NCI-H226 (cell line): ENCODE measurements at regions not wholly inside any gene's neighbourhood (a gene's known extent, or its start where the extent isn't known, plus 50 kb on each side); places are given as distances from the start of the nearest gene placed in this dataset.
"Not testable (repeated sequence)": the region's sequence is repeated elsewhere in the genome, so short reads cannot be mapped to it uniquely, and the experiment has no call there.

Experiments used
- DNase-seq: peaks from one replicate; pipeline ENCODE4 v3.0.0-alpha.2; 2015

DNA sequence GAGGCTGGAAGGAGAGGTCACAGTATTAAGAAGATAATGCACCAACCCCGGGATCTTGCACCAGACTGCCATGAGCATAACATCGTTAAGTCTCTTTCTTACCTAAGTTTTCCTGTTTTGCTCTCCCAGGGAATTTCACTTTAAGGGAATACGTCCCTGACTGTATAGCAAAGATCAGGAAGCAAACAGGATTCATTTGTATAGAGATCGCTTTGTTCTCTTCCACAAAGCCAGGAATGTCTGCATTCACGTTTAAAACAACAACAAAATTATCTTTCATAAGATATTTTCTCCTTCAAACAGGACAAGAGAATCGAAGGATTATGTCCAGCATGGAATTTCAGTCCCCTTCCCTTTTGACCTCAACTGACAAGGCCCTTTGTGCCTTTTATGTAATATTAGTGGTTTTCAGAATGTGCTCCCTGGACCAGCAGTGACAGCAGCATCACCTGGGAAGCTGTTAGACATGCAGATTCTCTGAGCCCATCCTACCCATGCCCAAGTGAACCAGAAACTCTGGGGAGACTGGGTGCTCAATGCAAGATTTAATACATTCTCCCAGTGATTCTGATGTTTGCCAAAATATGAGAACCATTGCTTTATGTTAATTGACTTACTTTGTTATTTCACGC, 286.3 kb downstream of the FGFR2 start:
- DNase-seq: no peak

DNA sequence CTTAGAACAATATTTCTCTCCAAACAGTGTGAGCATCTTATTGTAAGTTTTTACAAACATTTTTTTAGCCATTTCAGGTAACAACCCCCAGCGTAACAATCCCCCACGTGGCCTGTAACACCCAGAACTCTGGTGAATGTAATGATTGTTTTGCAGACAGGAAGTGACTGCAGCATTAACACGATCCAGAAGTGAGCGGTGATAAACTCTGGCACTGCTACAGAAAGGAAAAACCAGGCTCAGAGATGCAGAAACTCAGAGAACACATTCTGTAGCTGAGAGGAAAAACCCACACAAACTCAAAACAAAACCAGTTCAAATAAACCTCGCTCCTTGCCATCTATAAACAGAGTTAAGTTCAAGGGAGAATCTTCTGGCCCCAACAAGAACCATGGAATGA, 285.7 kb downstream of the FGFR2 start:
- no peak for DNase-seq

DNA sequence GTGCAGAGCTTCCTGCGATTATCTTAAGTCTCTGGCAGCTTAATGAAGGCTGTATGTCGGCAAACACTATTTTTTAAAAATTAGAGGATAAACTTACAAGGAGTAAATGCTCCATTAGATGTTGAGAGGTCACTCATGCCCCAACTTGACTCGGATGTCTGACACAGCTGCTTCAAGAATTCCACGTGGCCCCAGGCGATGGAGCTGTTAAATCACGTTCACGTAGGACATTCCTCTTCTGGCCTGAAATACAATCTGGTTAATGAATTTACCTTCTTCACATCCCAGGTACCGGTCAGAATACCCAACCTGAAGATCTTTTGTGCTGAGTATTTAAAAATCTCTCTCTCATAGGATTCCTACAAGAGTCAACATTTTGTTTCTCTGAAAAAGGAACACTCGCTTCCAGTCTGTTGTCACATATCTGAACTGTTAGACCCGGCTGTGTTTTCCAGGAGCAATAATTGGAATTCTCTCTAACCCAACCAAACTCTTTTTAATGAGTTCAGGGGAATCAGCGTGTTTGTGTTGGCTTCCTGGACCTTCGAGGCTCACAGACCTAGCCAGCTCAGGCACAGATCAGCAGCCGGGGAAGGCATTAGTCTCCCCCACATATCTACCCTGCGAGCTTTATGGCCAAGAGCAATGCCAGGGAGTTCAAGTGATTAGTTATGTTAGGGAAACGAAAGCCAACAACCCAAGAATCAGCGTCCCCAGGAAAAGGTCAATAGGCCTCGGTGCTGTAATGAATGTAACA, 284.9 kb downstream of the FGFR2 start:
- DNase-seq: no peak

DNA sequence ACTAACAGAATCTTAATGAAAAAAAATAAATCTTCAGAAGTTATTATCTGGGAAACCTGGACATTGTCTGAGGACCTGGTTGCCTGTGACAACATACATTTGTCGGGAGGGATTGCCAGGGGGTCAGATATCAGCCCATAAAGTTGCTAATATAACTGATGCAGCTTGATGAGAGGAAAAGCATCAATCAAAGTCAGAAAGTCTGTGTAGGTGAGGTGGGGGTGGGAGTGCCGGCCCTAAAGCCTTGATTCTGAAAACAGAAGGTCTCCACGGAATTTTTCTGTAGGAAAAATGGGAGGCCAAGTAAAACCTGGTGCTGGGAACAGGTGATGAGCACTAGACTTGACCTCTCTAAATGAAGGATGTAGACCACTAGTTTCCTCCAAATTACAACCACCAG, 281.8 kb downstream of the FGFR2 start:
- DNase-seq: no peak

DNA sequence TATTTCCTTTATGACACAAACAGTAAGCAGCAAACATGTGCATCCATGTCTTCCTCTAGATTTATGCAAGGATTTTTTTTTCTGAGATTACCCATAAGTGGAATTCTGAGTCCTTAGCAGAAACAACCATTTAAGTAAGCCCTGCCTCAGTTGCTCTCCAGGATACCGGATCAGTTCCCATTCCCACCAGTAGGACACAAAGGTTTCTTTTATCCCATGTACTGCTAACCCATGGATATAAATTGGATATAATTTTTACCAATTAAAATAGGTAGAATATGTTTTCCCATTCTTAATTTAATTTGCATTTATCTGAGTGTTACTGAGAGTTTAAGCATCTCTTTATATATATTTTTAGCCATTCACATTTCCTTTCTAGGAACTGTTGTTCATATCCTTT, 280.9 kb downstream of the FGFR2 start:
- no peak for DNase-seq

DNA sequence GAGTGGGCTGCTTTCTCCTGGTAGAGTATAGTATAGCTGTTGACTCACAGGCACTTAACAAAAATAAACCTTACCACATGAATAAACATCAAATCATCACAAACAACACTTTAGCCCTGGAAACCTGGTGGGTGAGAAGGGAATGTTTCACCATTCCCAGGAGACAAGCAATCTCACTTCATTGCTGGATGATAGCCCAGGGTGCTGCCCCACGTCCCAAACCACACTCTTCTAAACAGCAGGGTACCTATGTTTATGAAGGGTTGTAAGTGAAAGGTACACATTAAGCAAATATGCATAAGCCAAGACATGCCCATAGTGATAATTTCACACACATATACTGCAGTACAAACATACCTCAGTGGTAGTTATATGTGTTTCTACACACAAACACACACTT, 276.2 kb downstream of the FGFR2 start:
- DNase-seq: no peak

DNA sequence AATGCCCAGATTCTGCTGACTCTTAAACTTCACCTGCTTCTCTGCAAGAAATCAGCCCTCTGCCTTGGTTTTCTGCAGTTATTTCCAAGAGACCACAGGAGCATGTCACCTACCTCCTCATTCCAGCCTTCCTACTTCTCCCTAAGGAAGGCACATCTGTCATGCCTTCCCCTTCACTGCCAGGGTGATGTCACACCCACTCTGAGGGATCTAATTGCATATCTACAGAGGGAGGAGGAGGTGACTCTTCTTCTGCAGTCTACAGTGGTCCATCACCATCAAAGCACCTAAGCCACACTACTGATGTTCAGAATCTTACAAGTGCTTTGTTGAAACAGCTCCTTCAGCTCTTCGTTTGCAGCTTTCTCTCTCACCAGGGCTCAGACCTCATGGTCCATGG, 275.5 kb downstream of the FGFR2 start:
- no peak for DNase-seq

DNA sequence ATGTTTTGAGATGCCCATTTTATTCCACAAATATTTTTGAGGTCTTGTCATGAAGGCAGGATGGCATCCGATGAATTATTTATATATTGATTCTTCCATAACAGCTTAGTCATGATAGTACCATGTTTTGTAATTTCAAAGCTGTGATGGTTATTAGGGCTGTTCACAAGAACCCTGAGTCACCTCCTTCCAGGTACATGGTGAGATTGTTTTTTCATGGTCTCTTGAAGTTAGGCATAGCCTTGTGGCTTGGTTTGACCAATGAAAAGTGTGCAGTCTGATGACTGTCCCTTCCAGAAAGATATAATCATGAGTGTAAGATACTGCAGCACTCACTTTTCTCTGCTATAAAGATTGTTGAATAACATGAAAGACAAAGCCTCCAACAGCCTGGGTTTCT, 274.8 kb downstream of the FGFR2 start:
- no peak for DNase-seq

DNA sequence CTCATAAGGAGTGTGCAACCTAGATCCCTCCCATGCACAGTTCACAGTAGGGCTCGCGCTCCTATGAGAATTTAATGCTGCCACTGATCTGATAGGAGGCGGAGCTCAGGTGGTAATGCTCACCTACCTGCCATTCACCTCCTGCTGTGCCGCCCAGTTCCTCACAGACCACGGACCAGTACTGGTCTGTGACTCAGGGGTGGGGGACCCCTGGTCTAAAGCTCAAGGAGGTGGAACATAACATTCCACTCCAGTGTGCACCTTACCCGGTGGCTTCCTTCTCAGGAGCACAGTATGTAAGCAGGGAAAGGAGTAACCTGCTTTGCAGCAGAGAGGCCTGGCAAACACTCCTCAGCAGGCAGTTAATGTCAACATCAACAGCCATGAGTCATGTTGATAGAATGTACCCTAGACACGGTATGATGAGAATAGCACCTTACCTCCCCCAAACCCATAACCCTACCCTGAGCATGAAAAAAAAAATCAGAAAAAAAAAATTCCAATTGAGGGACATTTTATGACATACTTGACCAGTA, 273.5 kb downstream of the FGFR2 start:
- DNase-seq: peak; percentile 8

DNA sequence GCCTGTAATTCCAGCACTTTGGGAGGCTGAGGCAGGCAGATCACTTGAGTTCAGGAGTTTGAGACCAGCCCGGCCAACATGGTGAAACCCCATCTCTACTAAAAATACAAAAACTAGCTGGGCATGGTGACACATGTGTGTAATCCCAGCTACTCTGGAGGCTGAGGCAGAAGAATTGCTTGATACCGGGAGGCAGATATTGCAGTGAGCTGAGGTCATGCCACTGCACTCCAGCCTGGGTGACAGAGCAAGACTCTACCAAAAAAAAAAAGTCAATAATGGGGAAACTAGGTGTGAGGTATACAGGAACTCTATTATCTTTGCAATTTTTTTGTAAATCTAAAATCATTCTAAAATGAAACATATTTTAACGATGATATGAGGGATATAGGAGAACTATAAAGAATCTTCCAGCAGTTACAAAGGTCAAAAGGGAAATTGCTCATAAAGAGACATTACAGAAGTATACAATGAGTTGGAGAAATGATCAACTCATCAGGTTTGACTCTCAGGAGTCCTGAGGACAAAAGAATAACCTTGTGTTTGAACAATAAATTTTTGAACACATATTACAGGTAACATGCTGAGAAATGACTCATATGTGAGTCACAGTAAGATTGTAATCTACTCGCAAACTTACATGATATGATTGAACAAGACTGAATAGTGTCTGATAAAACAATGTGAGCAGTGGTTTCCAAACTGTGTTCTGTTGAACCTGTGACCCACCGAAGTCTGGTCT, 272.6 kb downstream of the FGFR2 start:
- DNase-seq: no peak

DNA sequence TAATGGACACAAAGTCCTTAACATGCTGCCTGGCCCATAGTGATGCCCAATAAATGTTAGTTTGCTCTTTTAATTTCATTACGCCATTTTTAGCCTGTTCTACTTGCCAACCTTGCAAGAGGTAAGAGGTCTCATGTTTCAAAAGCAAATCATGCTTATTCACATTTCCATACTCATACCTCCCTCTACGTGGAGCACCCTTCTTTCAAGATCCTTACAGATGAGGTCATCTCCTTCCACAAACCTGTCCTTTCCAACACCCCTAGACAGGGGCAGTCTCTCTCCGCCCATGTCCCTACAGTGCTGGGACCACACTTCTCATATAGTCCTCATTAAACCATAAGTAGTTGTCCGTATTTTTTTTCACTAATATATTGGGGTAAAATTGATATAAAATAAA, 271.3 kb downstream of the FGFR2 start:
- DNase-seq: no peak

DNA sequence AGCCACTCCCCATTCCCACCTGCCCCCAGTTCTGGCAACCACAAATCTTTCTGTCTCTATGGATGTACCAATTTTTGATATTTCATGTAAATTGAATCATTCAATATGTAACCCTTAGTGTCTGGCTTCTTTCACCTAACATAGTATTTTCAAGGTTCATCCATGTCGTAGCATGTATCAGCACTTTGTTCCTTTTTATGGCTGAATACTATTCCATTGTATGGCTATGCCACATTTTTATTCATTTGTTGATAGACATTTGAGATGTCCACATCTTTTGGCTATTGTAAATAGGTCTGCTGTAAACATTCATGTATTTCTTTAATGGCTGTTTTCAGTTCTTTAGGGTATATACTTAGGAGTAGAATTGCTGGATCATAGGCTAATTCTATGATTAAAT, 270.5 kb downstream of the FGFR2 start:
- no peak for DNase-seq

DNA sequence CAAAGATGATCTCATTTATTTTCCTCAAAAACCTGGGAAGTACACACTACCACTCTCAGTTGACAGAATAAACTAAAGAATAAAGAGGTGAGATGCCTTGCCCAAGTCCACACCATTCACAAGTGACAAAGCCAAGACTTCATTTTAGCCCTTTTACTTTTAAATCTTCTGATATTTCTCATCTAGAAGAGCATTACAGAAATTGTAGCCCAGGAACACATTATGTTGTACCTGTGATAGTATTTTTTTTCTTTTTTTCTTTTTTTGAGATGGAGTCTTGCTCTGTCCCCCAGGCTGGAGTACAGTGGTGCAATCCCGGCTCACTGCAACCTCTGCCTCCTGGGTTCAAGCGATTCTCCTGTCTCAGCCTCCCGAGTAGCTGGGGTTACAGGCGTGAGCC, 268.6 kb downstream of the FGFR2 start:
- DNase-seq: not testable (repeated sequence)

DNA sequence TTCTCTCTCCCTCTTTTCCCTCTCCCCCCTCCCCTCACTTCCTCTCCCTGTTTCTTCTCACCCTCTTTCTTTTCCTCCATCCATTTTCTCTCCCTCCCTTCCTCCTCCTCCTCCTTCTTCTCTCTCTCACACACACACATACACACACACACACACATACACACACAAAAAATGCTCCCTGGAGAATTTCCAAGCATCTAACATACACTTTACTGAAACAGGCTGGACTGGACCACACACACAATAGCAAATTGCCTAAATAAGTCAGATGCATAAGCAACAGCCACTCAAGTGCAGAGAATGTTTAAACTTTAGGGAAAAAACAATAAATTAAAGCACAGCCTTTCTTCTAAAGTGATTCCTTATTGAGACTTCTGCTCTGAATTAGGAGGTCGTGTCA, 267.7 kb downstream of the FGFR2 start:
- DNase-seq: no peak

DNA sequence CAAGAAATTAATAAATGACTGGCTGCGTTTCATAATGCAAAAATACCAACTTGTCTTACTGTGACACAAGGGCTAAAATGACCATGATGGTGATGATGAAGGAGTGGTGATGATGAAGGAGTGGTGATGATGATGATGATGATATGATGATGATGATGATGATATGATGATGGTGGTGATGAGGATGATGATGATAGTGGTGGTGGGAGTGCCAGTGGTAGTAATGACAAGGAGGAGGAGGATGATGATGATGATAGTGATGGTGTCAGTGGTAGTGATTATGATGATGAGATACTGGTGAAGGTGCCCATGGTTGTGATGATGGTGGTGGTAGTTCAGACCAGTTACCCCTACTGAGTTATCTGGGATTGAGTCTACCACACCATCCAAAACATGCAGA, 265.9 kb downstream of the FGFR2 start:
- DNase-seq: no peak

DNA sequence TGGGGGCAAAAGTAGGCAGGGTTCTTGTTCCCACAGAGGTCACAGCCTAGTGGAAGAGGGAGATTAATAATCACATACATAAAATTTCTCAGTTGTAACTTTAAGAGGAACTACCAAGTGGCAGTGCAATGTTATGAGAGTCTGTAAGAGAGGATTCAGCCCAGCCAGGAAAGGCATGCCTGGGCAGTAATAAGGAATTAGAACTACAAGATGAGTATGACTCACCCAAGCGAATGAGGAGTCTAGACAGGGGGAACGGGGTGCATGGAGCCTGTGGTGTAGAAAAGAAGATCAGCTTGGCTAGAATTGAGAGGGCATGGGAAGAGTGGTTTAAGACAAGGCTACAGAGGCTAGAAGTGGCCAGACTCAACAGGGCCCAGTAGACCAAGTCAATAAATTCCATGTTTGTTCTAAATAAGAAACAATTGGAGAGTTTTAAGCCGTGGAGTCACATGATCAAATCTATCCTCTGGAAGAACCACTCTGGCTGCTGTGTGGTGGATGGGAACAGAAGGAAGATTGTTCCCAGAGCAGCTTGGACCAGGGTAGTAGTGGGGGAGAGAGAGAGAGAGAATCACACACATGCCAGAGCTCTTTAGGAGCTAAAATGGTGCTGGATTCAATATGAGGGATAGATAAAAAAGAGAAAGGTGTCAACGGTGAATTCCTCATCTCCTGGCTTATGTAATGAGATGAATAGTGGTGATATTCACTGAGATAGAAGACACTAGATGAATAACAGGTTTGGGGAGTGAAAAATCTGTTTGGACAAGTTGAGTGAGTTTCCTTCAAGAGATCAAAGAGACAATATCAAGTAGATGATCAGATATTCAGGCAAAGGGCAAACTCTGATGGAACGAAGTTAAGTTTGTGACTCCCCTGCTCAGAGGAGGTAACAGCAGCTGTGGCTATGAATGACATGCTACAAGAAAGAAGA, 265.1 kb downstream of the FGFR2 start:
- DNase-seq: no peak

DNA sequence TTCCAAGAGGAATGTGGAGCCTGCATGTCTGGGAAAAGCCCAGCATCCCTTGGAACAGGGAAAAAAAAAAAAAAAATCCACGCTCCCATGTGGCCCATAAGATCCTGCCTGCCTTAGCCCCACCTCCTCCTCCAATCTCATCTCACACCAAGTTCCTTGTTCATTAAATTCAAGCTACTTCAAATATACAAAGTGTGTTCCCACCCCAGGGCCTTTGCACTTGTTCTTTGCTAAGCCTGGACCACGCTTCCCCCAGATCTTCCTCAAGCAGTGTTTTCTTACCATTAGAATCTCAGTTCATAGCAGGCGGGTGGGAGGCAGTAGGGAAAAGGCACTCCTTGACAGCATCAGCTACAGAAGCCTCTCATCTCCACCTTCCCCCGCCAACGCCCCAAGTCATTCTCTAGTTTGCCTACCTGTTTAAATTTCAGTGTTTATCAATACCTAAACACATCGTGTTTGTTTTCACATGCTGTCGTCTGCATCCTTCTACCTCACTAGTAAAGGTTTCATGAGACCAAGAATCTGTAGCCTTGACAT, 262.8 kb downstream of the FGFR2 start:
- DNase-seq: no peak

DNA sequence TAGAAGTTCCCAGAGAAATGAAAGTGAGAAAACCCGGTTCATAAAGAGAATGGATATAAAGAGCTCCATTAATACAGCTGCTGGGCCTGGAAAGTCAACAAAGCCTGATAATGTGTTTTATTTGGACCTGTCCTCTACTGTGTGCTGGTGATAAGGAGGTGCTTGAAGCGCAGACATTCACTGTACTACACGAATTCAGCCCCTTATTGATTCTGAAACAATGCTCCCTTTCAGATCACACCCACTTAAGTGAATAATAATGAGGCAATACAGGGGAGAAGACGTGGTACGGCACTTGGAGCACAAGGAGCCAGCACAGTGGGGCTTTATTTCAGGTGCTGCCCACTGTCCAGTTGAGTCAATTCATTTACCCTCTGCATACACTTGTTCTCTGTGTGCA, 260.8 kb downstream of the FGFR2 start:
- DNase-seq: no peak

DNA sequence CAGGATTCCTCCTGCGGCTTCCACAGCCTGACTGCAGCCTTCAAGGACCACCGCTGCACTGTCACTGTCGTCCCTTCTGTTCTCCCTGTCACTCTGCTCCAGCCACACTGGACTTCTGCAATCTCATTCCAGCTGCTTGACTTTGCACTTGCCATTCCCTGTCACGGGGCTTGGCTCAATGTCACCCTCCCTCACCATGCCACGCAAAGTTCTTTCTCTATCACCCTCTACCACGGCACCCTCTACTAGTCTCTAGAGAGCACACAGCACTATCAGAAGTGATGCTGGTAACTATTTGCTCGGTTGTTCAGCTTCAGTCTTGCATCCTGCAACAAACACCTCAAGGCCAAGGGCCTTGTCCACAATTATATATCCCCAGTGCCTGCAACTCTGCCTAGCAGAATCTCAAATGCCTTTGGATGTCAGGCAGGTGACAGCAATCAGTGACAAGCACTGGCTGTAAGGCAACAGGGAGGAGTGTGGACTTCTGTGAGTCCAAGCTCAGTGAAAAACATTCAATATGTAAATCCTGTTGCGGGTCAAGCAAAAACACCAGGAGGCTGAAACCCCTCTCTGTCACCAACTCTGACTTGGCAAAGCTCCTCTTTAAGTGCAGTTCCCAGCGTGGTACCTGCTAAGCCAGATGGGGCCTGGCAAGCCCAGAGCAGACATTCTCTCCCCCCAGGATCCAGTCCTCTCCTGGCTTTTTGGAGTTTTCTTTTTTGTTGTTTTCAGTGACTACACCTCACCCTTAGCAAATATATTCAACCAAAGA, 259.9 kb downstream of the FGFR2 start:
- DNase-seq: no peak

DNA sequence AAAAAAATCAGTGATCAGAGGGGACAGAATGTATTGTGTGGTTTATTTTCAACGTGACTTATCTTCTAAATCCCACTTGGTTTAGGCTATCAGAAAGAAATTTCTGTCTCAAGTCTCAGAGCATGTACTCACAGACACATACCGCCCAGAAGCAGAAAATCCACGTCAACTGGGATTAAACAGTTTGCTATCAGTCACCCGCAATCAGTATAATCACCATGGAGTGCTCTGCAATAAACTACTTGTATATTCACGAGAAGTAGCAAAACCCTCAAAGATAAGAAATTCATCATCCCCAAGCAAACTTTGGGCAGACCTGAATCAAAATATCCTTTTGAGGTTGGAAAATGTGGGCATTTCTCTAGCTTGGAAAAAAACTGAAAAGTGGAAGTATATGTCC, 259.1 kb downstream of the FGFR2 start:
- DNase-seq: no peak

DNA sequence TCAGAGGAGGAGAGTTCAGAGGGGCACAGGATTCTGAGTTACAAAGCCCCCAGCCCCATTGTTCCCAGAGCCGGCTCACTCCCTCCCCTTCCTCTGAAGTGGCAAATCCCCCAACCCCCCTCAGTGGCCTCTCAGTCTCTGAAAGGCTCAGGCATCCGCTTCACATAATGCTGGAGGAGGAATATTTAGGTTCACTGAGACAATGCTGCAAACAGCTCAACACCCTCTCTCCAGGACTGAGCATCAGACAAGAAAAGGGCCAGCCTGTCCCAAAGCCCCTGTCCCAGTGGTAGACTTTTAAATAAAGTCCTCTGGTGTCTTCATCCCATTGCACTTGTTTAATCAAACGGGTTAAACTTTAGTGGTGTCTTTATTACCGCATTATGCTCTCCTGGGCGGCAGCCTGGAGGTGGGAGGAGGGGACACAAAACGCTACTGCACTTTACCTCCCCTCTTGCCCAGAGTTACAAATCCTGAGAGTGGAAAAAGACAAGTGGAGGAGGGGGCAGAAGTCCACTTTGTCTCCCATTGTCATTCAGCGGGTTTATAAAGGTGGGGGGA, 257.9 kb downstream of the FGFR2 start:
- no peak for DNase-seq
